Ovary (tissue), 3 donors: ENCODE measurements at regions not wholly inside any gene's neighbourhood (a gene's known extent, or its start where the extent isn't known, plus 50 kb on each side); places are given as distances from the start of the nearest gene placed in this dataset.

ENCODE experiments used
- POLR2A ChIP-seq: fragments of 450-650 bp; IDR thresholded peaks from one replicate; pipeline ENCODE4 v1.6.1; 2017; ENCODE audit warnings: antibody characterized with exemption, mild to moderate bottlenecking, moderate library complexity
- TF ChIP-seq, protein P1 (sequence below), 3 donors: fragments of 450-650 bp in 2 of 3; fragments of 200-600 bp in 1 of 3; IDR thresholded peaks; one replicate each; pipeline versions ENCODE4 v1.5.1 to v1.8.0; 2016 to 2022; ENCODE audit warnings: antibody characterized with exemption in 3 of 3, mild to moderate bottlenecking in 1 of 3
- donor health status: DM: no; HTN: no; CAD: no.

- TF ChIP-seq, protein P1, sequence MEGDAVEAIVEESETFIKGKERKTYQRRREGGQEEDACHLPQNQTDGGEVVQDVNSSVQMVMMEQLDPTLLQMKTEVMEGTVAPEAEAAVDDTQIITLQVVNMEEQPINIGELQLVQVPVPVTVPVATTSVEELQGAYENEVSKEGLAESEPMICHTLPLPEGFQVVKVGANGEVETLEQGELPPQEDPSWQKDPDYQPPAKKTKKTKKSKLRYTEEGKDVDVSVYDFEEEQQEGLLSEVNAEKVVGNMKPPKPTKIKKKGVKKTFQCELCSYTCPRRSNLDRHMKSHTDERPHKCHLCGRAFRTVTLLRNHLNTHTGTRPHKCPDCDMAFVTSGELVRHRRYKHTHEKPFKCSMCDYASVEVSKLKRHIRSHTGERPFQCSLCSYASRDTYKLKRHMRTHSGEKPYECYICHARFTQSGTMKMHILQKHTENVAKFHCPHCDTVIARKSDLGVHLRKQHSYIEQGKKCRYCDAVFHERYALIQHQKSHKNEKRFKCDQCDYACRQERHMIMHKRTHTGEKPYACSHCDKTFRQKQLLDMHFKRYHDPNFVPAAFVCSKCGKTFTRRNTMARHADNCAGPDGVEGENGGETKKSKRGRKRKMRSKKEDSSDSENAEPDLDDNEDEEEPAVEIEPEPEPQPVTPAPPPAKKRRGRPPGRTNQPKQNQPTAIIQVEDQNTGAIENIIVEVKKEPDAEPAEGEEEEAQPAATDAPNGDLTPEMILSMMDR (IDR thresholded peaks at IDR 0.05) = no peak
- no peak for TF ChIP-seq POLR2A
Observed at GRCh38 chr5:5613261-5613990, 190.9 kb downstream of the ICE1 start.
